ENCODE measurements at regions not wholly inside any gene's neighbourhood (a gene's known extent, or its start where the extent isn't known, plus 50 kb on each side); places are given as distances from the start of the nearest gene placed in this dataset.

DNA sequence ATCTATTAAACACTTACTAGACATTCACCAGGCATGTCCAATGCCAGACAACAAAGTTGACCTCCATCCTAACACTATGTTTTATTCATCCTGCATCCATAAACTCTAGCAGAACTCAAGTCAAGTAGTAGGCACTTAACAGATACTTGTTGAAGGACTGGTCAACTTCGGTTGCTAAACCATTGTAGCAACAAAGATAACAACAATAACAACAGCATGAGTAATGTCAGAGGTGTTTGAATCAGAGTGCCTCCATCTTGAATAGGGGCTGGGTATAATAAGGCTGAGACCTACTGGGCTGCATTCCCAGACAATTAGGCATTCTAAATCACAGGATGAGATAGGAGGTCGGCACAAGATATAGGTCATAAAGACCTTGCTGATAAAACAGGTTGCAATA is 180.5 kb upstream of the ZNF462 start:
- no peak for DNase-seq (ENCODE audit: low read depth)
- TF ChIP-seq, protein P1, sequence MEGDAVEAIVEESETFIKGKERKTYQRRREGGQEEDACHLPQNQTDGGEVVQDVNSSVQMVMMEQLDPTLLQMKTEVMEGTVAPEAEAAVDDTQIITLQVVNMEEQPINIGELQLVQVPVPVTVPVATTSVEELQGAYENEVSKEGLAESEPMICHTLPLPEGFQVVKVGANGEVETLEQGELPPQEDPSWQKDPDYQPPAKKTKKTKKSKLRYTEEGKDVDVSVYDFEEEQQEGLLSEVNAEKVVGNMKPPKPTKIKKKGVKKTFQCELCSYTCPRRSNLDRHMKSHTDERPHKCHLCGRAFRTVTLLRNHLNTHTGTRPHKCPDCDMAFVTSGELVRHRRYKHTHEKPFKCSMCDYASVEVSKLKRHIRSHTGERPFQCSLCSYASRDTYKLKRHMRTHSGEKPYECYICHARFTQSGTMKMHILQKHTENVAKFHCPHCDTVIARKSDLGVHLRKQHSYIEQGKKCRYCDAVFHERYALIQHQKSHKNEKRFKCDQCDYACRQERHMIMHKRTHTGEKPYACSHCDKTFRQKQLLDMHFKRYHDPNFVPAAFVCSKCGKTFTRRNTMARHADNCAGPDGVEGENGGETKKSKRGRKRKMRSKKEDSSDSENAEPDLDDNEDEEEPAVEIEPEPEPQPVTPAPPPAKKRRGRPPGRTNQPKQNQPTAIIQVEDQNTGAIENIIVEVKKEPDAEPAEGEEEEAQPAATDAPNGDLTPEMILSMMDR (IDR thresholded peaks at IDR 0.05; ENCODE audit: low read depth, low read length, missing control alignments): no peak
- no peak overlapping the region for H3K4me3 ChIP-seq (ENCODE audit: low read depth, low read length)

GRCh38 chr9:106683454-106683853 is 179.5 kb upstream of the ZNF462 start:
- DNase-seq (ENCODE audit: low read depth): no peak
- H3K4me3 ChIP-seq (ENCODE audit: low read depth, low read length): no peak overlapping the region
- TF ChIP-seq, protein P1 (IDR thresholded peaks at IDR 0.05; ENCODE audit: low read depth, low read length, missing control alignments): no peak

DNA sequence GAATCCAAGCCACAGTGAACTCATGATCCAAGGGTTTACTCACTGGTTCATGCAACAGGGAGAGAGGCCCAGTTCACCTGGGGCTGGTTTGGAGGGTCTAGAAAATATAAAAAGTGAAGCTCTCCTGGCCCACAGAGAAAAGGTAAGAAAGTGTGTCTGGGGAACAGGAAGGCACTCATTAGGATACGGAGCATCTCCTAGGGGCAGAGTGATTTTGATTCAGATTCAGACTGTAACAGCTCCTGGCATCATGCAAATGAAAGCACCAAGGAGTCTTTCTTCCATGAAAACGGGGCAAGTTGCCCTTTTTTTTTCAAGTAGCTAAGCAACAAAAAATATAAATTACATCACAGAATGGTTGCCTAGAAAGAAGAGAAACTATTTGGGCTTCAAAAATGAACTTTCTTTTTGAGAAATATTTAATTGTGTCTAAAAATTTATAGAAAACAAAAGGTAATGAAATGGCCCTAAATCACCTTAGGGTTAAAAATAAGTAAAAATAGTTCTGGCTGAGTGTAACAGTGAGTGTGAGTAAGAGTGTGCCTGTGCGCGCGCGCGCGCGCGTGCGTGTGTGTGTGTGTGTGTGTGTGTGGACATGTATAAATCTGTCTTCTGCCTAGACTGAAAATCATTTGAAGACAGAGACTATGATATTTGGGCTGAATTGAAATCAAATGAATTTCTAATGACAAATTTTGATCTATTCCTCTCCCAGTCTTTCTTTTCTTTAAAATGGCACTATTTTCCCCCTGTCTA is 177.8 kb upstream of the ZNF462 start:
- TF ChIP-seq, protein P1 (IDR thresholded peaks at IDR 0.05; ENCODE audit: low read depth, low read length, missing control alignments): no peak
- no peak for DNase-seq (ENCODE audit: low read depth)
- no peak overlapping the region for H3K4me3 ChIP-seq (ENCODE audit: low read depth, low read length)

DNA sequence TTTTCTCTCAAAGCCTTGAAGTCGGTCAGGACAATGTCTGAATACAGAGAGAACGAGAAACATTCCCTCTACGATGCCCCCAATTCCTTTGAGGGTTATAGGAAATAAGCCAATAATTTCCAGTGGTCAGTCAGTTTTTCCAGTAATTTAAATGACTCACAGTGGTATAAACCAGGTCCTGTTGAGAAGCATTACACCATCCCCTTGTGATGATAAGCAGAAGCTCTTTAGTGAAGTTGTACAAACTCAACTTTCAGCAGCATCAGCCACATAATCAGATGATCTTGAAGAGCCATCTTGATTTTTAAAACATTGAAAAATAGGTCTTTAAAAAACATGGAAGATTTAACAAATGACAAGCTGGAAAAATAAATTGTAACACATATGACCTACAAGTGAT is 173.9 kb upstream of the ZNF462 start:
- DNase-seq (ENCODE audit: low read depth): no peak
- TF ChIP-seq, protein P1 (IDR thresholded peaks at IDR 0.05; ENCODE audit: low read depth, low read length, missing control alignments): no peak
- H3K4me3 ChIP-seq (ENCODE audit: low read depth, low read length): no peak overlapping the region

- H3K4me3 ChIP-seq (ENCODE audit: low read depth, low read length): no peak overlapping the region
- DNase-seq (ENCODE audit: low read depth): no peak
- TF ChIP-seq, protein P1 (IDR thresholded peaks at IDR 0.05; ENCODE audit: low read depth, low read length, missing control alignments): no peak
Observed at GRCh38 chr9:106691627-106692026, 171.3 kb upstream of the ZNF462 start.

- no peak for DNase-seq (ENCODE audit: low read depth)
- TF ChIP-seq, protein P1 (IDR thresholded peaks at IDR 0.05; ENCODE audit: low read depth, low read length, missing control alignments): no peak
- H3K4me3 ChIP-seq (ENCODE audit: low read depth, low read length): no peak overlapping the region
Observed at GRCh38 chr9:106693558-106693957, 169.4 kb upstream of the ZNF462 start.

DNA sequence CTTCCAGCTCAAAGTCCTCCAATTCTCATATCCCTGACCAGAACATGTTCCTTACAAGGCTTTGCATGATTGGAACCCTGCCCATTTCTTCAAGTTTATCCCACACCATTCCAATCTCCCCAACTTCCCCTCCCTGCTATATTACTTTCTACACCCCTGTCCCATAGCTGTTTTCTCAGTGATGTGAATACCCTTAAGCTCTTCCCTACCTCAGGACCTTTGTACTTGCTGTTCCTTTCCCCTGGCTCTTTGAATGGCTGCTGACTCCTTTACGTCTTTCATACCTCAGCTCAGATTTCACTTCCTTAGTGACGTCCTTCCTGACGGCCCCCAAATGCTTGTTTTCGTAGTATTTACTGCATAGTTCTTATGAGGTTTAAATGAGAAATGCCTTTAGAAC is 166.2 kb upstream of the ZNF462 start:
- no peak overlapping the region for H3K4me3 ChIP-seq (ENCODE audit: low read depth, low read length)
- DNase-seq (ENCODE audit: low read depth): no peak
- TF ChIP-seq, protein P1 (IDR thresholded peaks at IDR 0.05; ENCODE audit: low read depth, low read length, missing control alignments): no peak

All from GM12864 (cell line).